ENCODE measurements at regions not wholly inside any gene's neighbourhood (a gene's known extent, or its start where the extent isn't known, plus 50 kb on each side); places are given as distances from the start of the nearest gene placed in this dataset.
A peak's percentile ranks its signal among the peaks of the same experiment; 100 is the strongest.

GRCh38 chr2:51711766-51712165 is 679.8 kb upstream of the NRXN1 start:
- Histone ChIP-seq H3K4me3 (ENCODE audit: insufficient read depth, low read length, poor library complexity, severe bottlenecking) (no peak overlapping the region), H3K36me3 (ENCODE audit: low read length) (no peaks in the 10 kb centered on the region), H4K20me1 (ENCODE audit: low read depth, low read length) (no peaks in the 10 kb centered on the region), H3F3A (ENCODE audit: insufficient read depth) (no peaks in the 10 kb centered on the region), H3K27me3 (ENCODE audit: low read length) (no peaks in the 10 kb centered on the region), H3K27ac (ENCODE audit: low read depth, low read length) (no peak overlapping the region), H3K9ac (ENCODE audit: low read length) (no peak overlapping the region), H3K9me3 (ENCODE audit: insufficient read depth, low read length) (0 out of 2 replicates have a peak, but pooled peaks cover 4% of the 10 kb centered on the region), H3K79me2 (ENCODE audit: insufficient read depth, low read length) (no peaks in the 10 kb centered on the region), H2AFZ (ENCODE audit: low read depth, low read length, severe bottlenecking) (no peak overlapping the region), H3K9me2 (replicated peaks; ENCODE audit: insufficient read depth, low read length) (no peaks in the 10 kb centered on the region), H3K4me2 (ENCODE audit: low read depth, low read length, poor library complexity, severe bottlenecking) (no peak overlapping the region)
- TF ChIP-seq CTCF (IDR thresholded peaks at IDR 0.05; ENCODE audit: insufficient read depth, low read length, poor library complexity, severe bottlenecking) (no peak), EZH2phosphoT487 (conservative IDR thresholded peaks at IDR 0.05; ENCODE audit: low read length) (no peak)

DNA sequence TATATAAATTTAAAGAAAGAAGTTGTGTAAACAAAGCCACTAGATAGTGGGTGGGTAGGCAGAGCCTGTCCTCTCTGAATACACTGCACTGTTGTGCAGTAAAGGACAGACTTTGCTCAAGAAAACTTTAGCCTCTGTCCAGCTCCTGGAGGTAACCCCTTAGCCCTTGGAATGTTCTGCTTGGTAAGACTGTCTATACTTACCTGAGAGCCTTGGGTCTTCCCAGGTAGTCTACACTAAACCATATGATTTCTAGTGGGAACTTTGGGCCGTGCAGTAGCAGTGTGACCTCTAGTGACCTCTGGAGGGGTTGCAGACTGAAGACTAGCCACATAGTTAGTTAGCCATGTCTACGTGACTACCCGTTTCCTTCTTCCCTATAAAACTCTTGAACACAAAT is 678.3 kb upstream of the NRXN1 start:
- H3K27ac ChIP-seq (ENCODE audit: low read depth, low read length): no peak overlapping the region
- H3K36me3 ChIP-seq (ENCODE audit: low read length): no peaks in the 10 kb centered on the region
- TF ChIP-seq CTCF (IDR thresholded peaks at IDR 0.05; ENCODE audit: insufficient read depth, low read length, poor library complexity, severe bottlenecking): peak; percentile 42
- TF ChIP-seq EZH2phosphoT487 (conservative IDR thresholded peaks at IDR 0.05; ENCODE audit: low read length): no peak
- H3K4me3 ChIP-seq (ENCODE audit: insufficient read depth, low read length, poor library complexity, severe bottlenecking): no peak overlapping the region
- 0 out of 2 replicates have a peak, but pooled peaks cover 4% of the 10 kb centered on the region for H3K9me3 ChIP-seq (ENCODE audit: insufficient read depth, low read length)
- no peaks in the 10 kb centered on the region for H4K20me1 ChIP-seq (ENCODE audit: low read depth, low read length)
- no peak overlapping the region for H3K4me2 ChIP-seq (ENCODE audit: low read depth, low read length, poor library complexity, severe bottlenecking)
- no peak overlapping the region for H3K9ac ChIP-seq (ENCODE audit: low read length)
- H3K27me3 ChIP-seq (ENCODE audit: low read length): no peaks in the 10 kb centered on the region
- H3F3A ChIP-seq (ENCODE audit: insufficient read depth): no peaks in the 10 kb centered on the region
- H3K9me2 ChIP-seq (replicated peaks; ENCODE audit: insufficient read depth, low read length): no peaks in the 10 kb centered on the region
- peak overlapping the region; percentile 40 for H2AFZ ChIP-seq (ENCODE audit: low read depth, low read length, severe bottlenecking)
- no peaks in the 10 kb centered on the region for H3K79me2 ChIP-seq (ENCODE audit: insufficient read depth, low read length)

- Histone ChIP-seq H2AFZ (ENCODE audit: low read depth, low read length, severe bottlenecking) (no peak overlapping the region), H3K79me2 (ENCODE audit: insufficient read depth, low read length) (no peaks in the 10 kb centered on the region), H3K36me3 (ENCODE audit: low read length) (no peaks in the 10 kb centered on the region), H3K27me3 (ENCODE audit: low read length) (no peaks in the 10 kb centered on the region), H3K9ac (ENCODE audit: low read length) (no peak overlapping the region), H3F3A (ENCODE audit: insufficient read depth) (no peaks in the 10 kb centered on the region), H3K9me3 (ENCODE audit: insufficient read depth, low read length) (no peaks in the 10 kb centered on the region), H3K4me3 (ENCODE audit: insufficient read depth, low read length, poor library complexity, severe bottlenecking) (no peak overlapping the region), H3K4me2 (ENCODE audit: low read depth, low read length, poor library complexity, severe bottlenecking) (no peak overlapping the region), H4K20me1 (ENCODE audit: low read depth, low read length) (no peaks in the 10 kb centered on the region), H3K9me2 (replicated peaks; ENCODE audit: insufficient read depth, low read length) (no peaks in the 10 kb centered on the region), H3K27ac (ENCODE audit: low read depth, low read length) (no peak overlapping the region)
- TF ChIP-seq EZH2phosphoT487 (conservative IDR thresholded peaks at IDR 0.05; ENCODE audit: low read length): no peak
- no peak for TF ChIP-seq CTCF (IDR thresholded peaks at IDR 0.05; ENCODE audit: insufficient read depth, low read length, poor library complexity, severe bottlenecking)
These were observed 675.7 kb upstream of the NRXN1 start for GRCh38 chr2:51707625-51708024.

Data from SU-DHL-6 (cell line).